HG03575 (cell line): ENCODE measurements at regions not wholly inside any gene's neighbourhood (a gene's known extent, or its start where the extent isn't known, plus 50 kb on each side); places are given as distances from the start of the nearest gene placed in this dataset.

Experiments used
- ATAC-seq: cut with Tn5 transposase; IDR thresholded peaks from one replicate; pipeline ENCODE4 v1.9.1; 2021; ENCODE audit not compliant: unreplicated experiment, insufficient number of reproducible peaks, low FRiP score; ENCODE audit errors: extremely low read depth

GRCh38 chr1:69244211-69244610 is 323.5 kb upstream of the LRRC7 start:
- ATAC-seq = no peak

GRCh38 chr1:69246109-69246508 is 321.6 kb upstream of the LRRC7 start:
- ATAC-seq = no peak

GRCh38 chr1:69246710-69247109 is 321.0 kb upstream of the LRRC7 start:
- ATAC-seq = no peak

- no peak for ATAC-seq
Measured at GRCh38 chr1:69252696-69253095, 315.0 kb upstream of the LRRC7 start.

- ATAC-seq = no peak
Measured at GRCh38 chr1:69256036-69256435, 311.7 kb upstream of the LRRC7 start.

GRCh38 chr1:69258842-69259241 is 308.9 kb upstream of the LRRC7 start:
- no peak for ATAC-seq

- ATAC-seq = no peak
Measured at GRCh38 chr1:69263921-69264391, 303.8 kb upstream of the LRRC7 start.

GRCh38 chr1:69269491-69269890 is 298.2 kb upstream of the LRRC7 start:
- no peak for ATAC-seq

GRCh38 chr1:69271587-69272125 is 296.1 kb upstream of the LRRC7 start:
- no peak for ATAC-seq

GRCh38 chr1:69272684-69273083 is 295.0 kb upstream of the LRRC7 start:
- ATAC-seq = no peak

- no peak for ATAC-seq
Measured at GRCh38 chr1:69278923-69279322, 288.8 kb upstream of the LRRC7 start.

- ATAC-seq = no peak
Measured at GRCh38 chr1:69283516-69283915, 284.2 kb upstream of the LRRC7 start.

GRCh38 chr1:69284508-69284907 is 283.2 kb upstream of the LRRC7 start:
- no peak for ATAC-seq

GRCh38 chr1:69288416-69288815 is 279.3 kb upstream of the LRRC7 start:
- no peak for ATAC-seq

- no peak for ATAC-seq
Measured at GRCh38 chr1:69290291-69290690, 277.4 kb upstream of the LRRC7 start.

GRCh38 chr1:69291541-69291940 is 276.2 kb upstream of the LRRC7 start:
- ATAC-seq = no peak

GRCh38 chr1:69292833-69293232 is 274.9 kb upstream of the LRRC7 start:
- ATAC-seq = no peak

GRCh38 chr1:69294171-69294570 is 273.6 kb upstream of the LRRC7 start:
- ATAC-seq = no peak

GRCh38 chr1:69295265-69295664 is 272.5 kb upstream of the LRRC7 start:
- no peak for ATAC-seq

- ATAC-seq = no peak
Measured at GRCh38 chr1:69305621-69306020, 262.1 kb upstream of the LRRC7 start.

GRCh38 chr1:69312055-69312732 is 255.5 kb upstream of the LRRC7 start:
- no peak for ATAC-seq
